NCI-H2196 treated with DMSO at 0.1 percent for 48 hours (cell line): ENCODE measurements at regions not wholly inside any gene's neighbourhood (a gene's known extent, or its start where the extent isn't known, plus 50 kb on each side); places are given as distances from the start of the nearest gene placed in this dataset.

Experiments
- DNase-seq: peaks from one replicate; lab custom pipeline; 2025; ENCODE audit not compliant: unreplicated experiment; lab: John Stamatoyannopoulos, UW

GRCh38 chr2:136582628-136583205 lies 182.6 kb upstream of the THSD7B start:
- DNase-seq: no peak

- no peak for DNase-seq
Measured at GRCh38 chr2:136572335-136572734, 193.0 kb upstream of the THSD7B start.

DNA sequence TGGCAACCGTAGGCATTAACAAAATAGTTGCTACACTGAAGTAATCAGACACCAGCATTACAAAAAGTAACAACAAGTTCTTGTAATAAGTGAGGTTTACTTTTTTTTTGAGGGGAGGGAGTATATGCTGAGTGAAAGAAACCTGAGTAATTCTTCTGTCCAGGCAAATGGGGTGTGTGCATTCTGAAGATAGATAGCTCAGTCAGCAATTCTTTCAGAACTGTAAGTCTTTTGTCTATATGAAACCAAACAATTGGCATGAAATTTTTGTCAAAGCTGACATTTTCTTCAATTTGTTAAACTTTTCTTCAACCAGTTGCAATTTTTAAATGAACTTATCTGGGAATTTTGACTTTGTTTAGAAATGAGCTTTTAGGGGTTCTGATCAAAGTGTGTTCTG lies 208.1 kb upstream of the THSD7B start:
- DNase-seq: no peak

- no peak for DNase-seq
Measured at GRCh38 chr2:136550181-136550580, 215.2 kb upstream of the THSD7B start.

- no peak for DNase-seq
Measured at GRCh38 chr2:136539355-136539754, 226.0 kb upstream of the THSD7B start.

DNA sequence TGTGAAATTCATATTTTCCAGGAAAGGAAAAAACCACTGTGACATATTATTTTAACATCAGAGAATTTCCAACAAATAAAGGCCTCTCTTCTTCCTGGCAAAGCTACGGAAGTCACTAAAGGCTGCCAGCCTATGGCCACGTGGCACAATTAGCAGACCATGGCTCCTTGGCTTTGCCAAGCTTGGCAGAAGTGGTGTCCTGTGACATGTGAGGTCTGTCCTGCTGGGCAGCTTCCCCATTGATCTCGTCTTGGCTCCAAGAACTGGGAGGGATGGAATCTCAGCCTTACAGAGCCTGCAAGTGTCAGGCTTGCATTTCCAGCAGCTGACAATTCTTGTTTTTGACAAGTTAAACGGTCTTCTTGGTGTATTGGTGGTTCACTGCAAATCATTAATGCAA lies 226.9 kb upstream of the THSD7B start:
- no peak for DNase-seq

- DNase-seq: no peak
Measured at GRCh38 chr2:136534811-136535210, 230.5 kb upstream of the THSD7B start.

GRCh38 chr2:136532171-136532570 lies 233.2 kb upstream of the THSD7B start:
- no peak for DNase-seq

DNA sequence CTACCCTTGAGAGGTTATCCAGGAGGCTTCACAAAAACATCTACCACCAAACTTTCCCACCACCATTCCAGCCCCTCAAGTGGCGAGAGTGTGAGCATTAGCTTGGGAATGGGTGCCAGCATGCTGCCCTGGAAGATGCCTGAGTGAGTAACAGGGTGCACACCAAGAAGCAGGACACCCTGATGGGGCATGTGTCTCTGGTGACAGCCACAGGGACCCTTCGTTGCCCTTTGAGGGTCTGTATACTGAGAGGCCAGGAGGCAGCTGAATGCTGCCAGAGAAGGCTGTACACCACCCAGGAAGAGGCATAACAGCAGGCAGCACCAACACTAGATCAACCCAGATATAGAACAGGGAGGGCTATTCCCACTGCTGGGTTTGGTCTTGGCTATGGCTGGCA lies 233.6 kb upstream of the THSD7B start:
- DNase-seq: no peak

DNA sequence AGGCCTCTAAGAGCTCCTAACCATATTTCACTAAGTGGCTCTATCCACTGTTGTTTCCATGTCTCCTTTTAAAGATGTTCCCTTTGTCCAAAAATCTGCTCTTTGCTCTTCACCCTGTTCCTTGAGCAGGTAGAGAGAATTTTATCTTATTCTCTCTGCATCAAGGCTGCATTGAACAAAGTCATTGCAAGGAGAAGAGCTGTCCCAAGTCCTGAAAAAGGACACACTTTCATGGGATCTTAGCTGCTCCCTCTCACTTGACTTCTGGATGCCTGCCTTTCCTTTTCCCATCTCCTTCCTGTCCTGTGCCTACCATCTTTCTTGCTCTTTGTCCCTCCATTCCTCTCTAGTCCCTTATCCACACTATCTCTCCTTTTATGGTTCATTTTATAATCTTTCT lies 235.2 kb upstream of the THSD7B start:
- no peak for DNase-seq

GRCh38 chr2:136527560-136527959 lies 237.8 kb upstream of the THSD7B start:
- no peak for DNase-seq

GRCh38 chr2:136522724-136523123 lies 242.6 kb upstream of the THSD7B start:
- no peak for DNase-seq

- no peak for DNase-seq
Measured at GRCh38 chr2:136517716-136518115, 247.6 kb upstream of the THSD7B start.

DNA sequence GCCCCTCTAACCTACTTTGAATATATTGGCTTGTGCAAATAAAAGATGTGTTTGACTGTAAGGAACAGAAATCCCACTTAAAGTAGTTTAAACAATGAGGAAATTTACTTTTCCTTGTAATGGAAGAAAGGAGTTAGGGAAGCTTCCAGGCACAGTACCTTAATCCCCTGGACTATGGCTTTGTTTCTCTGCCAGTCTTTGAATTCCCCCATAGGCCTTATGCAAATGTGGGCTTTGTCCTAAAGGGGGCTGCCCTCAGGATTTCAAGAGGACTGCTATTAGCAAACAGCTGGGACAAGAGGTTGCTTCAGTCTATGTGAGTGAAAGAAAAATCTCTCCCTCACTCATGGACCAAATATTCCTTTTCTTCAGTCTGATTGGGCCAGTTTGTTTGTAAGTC lies 255.1 kb upstream of the THSD7B start:
- no peak for DNase-seq

DNA sequence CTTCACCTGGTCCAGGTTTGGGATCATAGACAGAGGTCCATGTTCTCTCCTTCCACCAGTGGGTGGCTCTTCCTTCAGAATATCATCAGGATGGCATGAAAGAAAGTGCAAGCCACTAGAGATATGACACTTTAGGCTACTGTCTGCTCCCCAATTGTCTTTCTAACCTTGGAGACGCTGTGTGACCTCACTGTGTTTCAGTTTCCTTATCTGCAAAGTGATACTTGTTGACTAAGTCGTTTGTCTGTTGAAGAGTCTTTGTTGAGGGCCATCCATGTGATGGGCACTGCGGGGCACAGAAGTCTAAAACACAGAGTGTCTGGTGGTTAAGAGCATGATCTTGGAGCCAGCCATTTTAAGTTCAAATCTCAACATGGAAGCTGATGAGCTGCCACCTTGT lies 259.9 kb upstream of the THSD7B start:
- DNase-seq: no peak

DNA sequence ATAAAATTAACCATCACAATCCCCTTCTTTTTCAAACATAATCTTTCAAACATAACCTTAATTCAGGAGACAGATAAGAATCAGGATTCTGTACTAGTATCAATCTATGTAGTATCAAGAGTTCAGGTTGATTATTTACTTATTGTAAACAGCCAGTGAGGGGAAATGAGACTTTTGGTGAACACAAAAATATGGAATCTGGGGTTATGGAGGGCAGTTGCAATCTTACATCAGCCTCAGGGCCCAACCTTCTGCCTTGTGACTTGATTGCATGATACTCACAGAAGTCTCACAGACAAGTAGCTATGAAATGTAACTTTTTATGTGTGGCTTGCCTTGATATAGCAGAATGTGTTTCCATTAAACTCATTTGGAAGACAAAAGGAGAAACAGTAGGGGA lies 262.7 kb upstream of the THSD7B start:
- DNase-seq: no peak

DNA sequence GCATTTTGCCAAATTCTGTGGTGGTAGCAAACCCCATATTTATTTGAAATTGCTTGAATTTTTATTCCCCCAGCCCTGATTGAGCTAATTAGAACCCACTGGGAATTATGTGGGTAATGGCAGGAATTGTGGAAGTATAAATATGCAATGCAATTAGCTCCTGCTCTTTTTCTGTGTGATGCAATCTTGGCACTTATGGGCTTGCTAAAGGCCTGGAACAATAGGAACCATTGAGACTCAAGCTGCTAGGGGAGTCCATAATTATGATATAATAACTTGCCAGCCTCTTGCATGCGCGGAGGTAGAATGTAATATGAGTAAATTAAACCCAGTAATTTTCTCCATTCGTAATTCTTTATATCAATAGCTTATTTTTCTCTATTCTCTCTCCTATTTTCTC lies 267.6 kb upstream of the THSD7B start:
- no peak for DNase-seq

DNA sequence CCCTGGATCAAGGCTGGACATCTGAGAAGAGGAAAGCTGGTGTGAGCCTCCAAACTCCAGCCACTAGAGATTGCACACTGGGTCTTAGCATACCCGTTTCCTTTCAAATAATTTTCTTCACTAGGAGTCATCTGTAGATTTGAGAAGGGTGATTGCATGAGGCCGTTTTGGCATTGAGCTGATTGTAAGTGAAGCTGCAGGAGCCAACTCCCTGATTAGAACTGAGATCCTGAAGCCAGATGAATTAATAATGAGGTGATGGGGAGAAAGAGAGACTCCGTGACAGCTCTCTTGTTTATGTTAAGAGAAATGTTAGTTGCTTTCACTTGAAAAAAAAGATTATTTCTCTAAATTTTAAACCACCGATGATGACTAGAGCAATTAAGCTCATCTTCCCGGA lies 268.4 kb upstream of the THSD7B start:
- DNase-seq: no peak

DNA sequence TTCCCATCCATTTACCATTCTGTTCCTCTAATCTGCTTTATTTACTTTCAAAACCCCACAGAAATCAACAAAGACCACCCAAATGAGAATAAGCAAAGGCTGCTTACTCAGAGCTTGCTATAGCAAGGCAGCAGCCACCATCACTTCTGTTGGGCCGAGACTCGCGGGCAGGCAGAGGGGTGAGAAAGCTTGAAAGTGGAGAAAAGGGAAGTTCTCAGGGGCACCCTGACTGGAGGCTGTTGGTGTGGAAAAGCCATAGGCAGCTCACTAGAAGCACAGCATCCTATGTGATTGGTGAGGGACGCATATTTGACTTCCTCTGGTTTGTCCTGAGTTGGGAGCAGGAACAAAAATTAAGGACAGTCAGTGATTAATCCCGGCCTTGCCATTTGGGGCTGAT lies 269.7 kb upstream of the THSD7B start:
- no peak for DNase-seq

DNA sequence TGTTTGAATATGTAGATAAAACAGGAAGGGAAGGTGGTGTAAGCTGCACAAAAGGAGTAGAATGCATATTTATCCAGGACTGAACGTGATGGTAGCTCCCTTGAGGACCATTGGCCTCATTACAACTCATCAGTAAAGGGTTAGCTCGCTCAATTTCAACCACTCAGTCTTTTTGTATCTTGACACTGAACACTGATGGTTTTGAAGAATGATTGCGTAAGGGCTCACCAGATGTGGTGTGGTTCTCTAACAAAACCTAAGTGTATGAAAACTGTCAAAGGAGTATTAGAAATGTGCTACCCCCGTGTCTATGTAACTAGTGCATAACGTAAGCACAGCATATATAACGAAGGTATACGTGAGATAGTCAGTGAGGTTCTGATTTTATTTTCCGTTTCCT lies 272.4 kb upstream of the THSD7B start:
- no peak for DNase-seq

DNA sequence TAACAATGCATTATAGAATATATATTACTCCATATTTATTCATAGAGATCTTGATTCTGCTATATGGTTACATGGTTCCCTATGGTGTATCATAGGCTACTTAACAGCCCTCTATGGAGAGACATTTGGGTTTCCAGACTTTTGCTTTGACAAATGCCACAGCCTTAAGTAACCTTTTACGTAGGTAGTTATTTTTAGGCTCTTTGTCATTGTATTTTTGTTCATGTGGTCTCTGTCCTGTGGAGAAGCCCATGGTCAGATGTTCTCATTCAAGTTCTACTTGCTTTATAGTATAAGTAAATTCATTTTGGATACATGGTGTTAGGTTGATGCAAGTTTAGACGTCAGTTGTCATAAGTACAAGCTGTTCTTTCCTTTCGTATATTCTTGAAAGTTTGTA lies 275.2 kb upstream of the THSD7B start:
- DNase-seq: no peak

DNA sequence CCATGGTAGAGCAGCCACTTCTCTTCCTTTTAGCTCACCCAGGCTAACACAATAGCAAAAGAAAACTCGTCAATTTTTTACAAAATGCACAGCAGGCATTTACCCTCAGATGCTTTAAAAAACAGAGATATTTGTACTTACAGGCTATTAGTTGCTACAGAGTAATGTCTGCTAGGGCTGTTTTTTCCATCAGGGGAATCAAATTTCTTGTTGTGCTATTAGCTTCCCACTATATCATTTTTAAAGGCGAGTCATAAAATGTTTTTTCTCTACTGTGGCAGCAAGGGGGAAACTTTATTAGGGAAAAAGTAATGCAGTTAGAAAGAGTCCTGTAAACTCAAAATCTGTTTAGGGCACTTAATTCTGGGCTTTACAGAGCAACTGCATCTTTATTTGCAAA lies 277.9 kb upstream of the THSD7B start:
- no peak for DNase-seq

DNA sequence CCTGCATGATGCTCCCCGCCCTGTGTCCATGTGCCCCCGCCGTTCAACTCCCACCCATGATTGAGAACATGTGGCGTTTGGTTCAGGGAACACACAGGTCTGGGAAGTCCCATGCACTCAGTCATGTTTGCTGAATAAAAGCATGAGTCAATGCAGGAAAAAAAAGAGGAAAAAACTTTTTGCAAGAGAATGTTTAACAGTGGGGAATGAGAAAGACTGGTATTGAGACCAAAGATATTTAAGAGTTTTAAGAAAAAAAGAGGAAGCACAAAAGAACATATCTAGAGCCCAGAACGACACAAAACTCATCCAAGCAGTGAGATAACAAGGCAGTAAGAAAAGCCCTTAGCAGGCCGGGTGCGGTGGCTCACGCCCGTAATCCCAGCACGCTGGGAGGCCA lies 279.2 kb upstream of the THSD7B start:
- DNase-seq: no peak

DNA sequence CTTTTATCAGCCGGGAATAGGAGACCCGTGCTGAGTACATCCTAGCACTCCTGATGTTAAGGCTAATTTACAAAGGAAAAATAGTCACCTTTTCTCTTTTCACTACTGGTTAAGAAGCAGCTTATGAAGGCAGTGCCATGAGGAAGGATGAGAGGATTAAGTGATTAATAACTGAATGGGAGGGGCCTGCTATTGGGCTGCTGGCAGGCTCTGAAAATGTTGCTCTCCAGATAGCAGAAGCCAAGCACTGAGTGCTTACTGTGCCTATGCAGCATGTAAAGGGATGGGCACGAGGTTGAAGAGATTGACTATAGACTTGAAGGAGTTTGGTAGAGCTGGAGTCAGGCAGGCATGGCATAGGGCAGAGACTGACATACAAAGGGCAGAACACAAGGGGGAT lies 282.4 kb upstream of the THSD7B start:
- DNase-seq: no peak
